A673 (cell line): ENCODE measurements at regions not wholly inside any gene's neighbourhood (a gene's known extent, or its start where the extent isn't known, plus 50 kb on each side); places are given as distances from the start of the nearest gene placed in this dataset.

Experiments
- BruUV-seq: library from RNA; stranded (reverse); fragments of 400-500 nt; replicated peaks from 2 replicates; lab custom pipeline; 2021; lab: Mats Ljungman, UMichigan
- CTCF ChIA-PET: fragments of 300-600 bp; sonication (Branson Sonifier 250); formaldehyde crosslinking; loops from one replicate; lab custom pipeline; 2022; ENCODE audit warnings: antibody characterized with exemption; lab: Charles Lee
- POLR2A ChIA-PET: fragments of 300-600 bp; sonication (Branson Sonifier 250); formaldehyde crosslinking; loops from one replicate; lab custom pipeline; 2022; ENCODE audit warnings: antibody characterized with exemption; ENCODE audit not compliant: low non-redundant PET; lab: Charles Lee
- DNase-seq: peaks from one replicate; pipeline ENCODE4 v3.0.0-alpha.2; 2015; ENCODE audit warnings: low spot score
- H3K27ac ChIP-seq: fragments of 200-600 bp; sonication (generic); 2 replicates; pipeline ENCODE4 v1.5.1; 2016; ENCODE audit warnings: mixed run types, low read depth, mild to moderate bottlenecking, mixed read lengths, antibody characterized with exemption, low read length; ENCODE audit not compliant: poor library complexity, severe bottlenecking
- H3K27me3 ChIP-seq: fragments of 200-600 bp; sonication (generic); replicated peaks from 2 replicates; pipeline ENCODE4 v1.6.1; 2017; ENCODE audit warnings: mixed run types, low read depth, mild to moderate bottlenecking, mixed read lengths, antibody characterized with exemption, low read length; ENCODE audit not compliant: insufficient read depth, poor library complexity
- H3K36me3 ChIP-seq: fragments of 200-600 bp; sonication (generic); 2 replicates; pipeline ENCODE4 v1.6.1; 2016; ENCODE audit warnings: mixed run types, mild to moderate bottlenecking, mixed read lengths, antibody characterized with exemption, low read length; ENCODE audit not compliant: insufficient read depth, poor library complexity, severe bottlenecking
- H3K4me1 ChIP-seq: fragments of 200-600 bp; sonication (generic); 2 replicates; pipeline ENCODE4 v1.6.1; 2017; ENCODE audit warnings: mixed run types, mild to moderate bottlenecking, mixed read lengths, antibody characterized with exemption, low read length; ENCODE audit not compliant: insufficient read depth, poor library complexity, severe bottlenecking
- H3K4me3 ChIP-seq: fragments of 200-600 bp; sonication (generic); 2 replicates; pipeline ENCODE4 v1.5.1; 2016; ENCODE audit warnings: low read depth, mixed run types, mild to moderate bottlenecking, mixed read lengths, low read length; ENCODE audit not compliant: poor library complexity, severe bottlenecking
- H3K9me3 ChIP-seq: fragments of 200-600 bp; sonication (generic); 2 replicates; pipeline ENCODE4 v1.6.1; 2016; ENCODE audit warnings: mixed run types, low read depth, mild to moderate bottlenecking, mixed read lengths, antibody characterized with exemption, low read length; ENCODE audit not compliant: poor library complexity, severe bottlenecking
- EZH2 ChIP-seq: fragments of 200-600 bp; sonication (generic); IDR thresholded peaks from 2 replicates; pipeline ENCODE4 v1.6.1; 2017; ENCODE audit warnings: borderline replicate concordance, low read depth, mild to moderate bottlenecking, mixed read lengths, antibody characterized with exemption, low read length; ENCODE audit not compliant: poor library complexity, severe bottlenecking
- intact Hi-C: fragments of 100-400 bp; cut with micrococcal nuclease; formaldehyde crosslinking; loops from one replicate; pipeline ENCODE4 v1.10.0; 2022; ENCODE audit not compliant: unreplicated experiment
- TF ChIP-seq, protein P1 (sequence below): fragments of 300-800, 200-600 bp; sonication (generic); conservative IDR thresholded peaks from 2 replicates; pipeline ENCODE4 v1.5.1; 2017; ENCODE audit warnings: low read depth, mild to moderate bottlenecking, antibody characterized with exemption, low read length, moderate library complexity, mixed read lengths

GRCh38 chr4:116880625-116881024, 204.8 kb downstream of the TRAM1L1 start:
- TF ChIP-seq, protein P1, sequence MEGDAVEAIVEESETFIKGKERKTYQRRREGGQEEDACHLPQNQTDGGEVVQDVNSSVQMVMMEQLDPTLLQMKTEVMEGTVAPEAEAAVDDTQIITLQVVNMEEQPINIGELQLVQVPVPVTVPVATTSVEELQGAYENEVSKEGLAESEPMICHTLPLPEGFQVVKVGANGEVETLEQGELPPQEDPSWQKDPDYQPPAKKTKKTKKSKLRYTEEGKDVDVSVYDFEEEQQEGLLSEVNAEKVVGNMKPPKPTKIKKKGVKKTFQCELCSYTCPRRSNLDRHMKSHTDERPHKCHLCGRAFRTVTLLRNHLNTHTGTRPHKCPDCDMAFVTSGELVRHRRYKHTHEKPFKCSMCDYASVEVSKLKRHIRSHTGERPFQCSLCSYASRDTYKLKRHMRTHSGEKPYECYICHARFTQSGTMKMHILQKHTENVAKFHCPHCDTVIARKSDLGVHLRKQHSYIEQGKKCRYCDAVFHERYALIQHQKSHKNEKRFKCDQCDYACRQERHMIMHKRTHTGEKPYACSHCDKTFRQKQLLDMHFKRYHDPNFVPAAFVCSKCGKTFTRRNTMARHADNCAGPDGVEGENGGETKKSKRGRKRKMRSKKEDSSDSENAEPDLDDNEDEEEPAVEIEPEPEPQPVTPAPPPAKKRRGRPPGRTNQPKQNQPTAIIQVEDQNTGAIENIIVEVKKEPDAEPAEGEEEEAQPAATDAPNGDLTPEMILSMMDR: no peak
- no peak for TF ChIP-seq EZH2
- POLR2A ChIA-PET: no interaction called here
- intact Hi-C loops: no loop called here
- no peaks in the 10 kb centered on the region for H3K9me3 ChIP-seq
- no peak overlapping the region for H3K27ac ChIP-seq
- H3K36me3 ChIP-seq: no peaks in the 10 kb centered on the region
- CTCF ChIA-PET: no interaction called here
- no peaks in the 10 kb centered on the region for H3K4me1 ChIP-seq
- BruUV-seq: no TSS peak
- no peaks in the 10 kb centered on the region for H3K27me3 ChIP-seq
- DNase-seq: no peak
- H3K4me3 ChIP-seq: no peak overlapping the region

- TF ChIP-seq EZH2: no peak
- TF ChIP-seq, protein P1: no peak
- ChIA-PET POLR2A (no interaction called here), CTCF (no interaction called here)
- no TSS peak for BruUV-seq
- intact Hi-C loops: no loop called here
- Histone ChIP-seq H3K9me3 (no peaks in the 10 kb centered on the region), H3K4me1 (no peaks in the 10 kb centered on the region), H3K4me3 (no peak overlapping the region), H3K36me3 (no peaks in the 10 kb centered on the region), H3K27ac (no peak overlapping the region), H3K27me3 (no peaks in the 10 kb centered on the region)
- peak; percentile 7 for DNase-seq
Measured at GRCh38 chr4:116878280-116878679, 207.1 kb downstream of the TRAM1L1 start.

DNA sequence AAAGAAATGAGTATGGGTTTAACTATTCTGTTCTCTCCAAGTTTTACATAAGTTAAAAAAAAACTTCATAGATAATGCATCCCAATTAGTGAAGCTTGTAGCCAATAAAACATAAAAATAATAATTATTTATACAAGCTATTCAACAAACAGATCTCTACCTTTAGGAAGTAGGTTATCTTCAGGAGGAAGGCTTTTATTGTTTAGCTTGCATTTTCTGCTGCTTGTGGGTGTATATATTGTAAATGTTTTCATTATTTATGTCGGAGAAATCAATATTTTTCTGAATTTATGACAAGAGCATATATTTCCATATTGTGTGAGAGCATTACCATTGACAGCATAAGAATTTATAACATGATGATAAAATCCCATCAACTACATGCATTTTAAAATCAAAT, 208.3 kb downstream of the TRAM1L1 start:
- ChIA-PET CTCF (no interaction called here), POLR2A (no interaction called here)
- Histone ChIP-seq H3K9me3 (no peaks in the 10 kb centered on the region), H3K27me3 (no peaks in the 10 kb centered on the region), H3K27ac (no peak overlapping the region), H3K36me3 (no peaks in the 10 kb centered on the region), H3K4me1 (no peaks in the 10 kb centered on the region), H3K4me3 (no peak overlapping the region)
- no peak for TF ChIP-seq EZH2
- TF ChIP-seq, protein P1: no peak
- BruUV-seq: no TSS peak
- DNase-seq: no peak
- intact Hi-C loops: no loop called here
